ENCODE measurements at regions not wholly inside any gene's neighbourhood (a gene's known extent, or its start where the extent isn't known, plus 50 kb on each side); places are given as distances from the start of the nearest gene placed in this dataset.

DNA sequence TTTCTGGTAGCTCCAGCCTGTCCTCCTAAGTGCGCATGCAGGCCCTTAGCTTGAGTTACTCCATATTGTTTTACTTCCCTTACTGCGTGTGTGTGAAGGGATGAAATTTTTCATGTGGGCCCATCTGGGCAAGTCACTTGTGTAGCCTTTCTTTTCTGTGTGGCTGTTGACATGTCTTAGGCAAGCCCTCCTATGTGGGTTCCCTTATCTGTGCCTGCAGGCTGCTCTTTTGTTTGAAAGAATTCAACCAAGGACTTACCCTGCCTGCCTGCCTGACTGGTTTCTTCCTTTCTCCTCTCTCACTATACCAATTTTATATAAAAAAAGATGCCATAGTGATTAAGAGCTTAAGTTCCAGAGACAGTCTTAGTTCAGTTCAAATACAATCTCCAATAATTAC lies 249.3 kb downstream of the ATG4C start:
- H2AFZ ChIP-seq (ENCODE audit: insufficient read depth, low read depth, low read length, poor library complexity, severe bottlenecking) = no peak overlapping the region
- H4K20me1 ChIP-seq (ENCODE audit: insufficient read depth, low read length) = no peaks in the 10 kb centered on the region
- H3K27ac Mint-ChIP-seq = no peak overlapping the region
- no peak for DNase-seq
- H3K9me3 ChIP-seq (replicated peaks in 1 of 2; ENCODE audit: control insufficient read depth in 1 of 2, insufficient read depth in 1 of 2, low read length in 2 of 2) = peaks cover 0 to 3% of the 10 kb centered on the region in 2 donors
- TF ChIP-seq, protein P1, sequence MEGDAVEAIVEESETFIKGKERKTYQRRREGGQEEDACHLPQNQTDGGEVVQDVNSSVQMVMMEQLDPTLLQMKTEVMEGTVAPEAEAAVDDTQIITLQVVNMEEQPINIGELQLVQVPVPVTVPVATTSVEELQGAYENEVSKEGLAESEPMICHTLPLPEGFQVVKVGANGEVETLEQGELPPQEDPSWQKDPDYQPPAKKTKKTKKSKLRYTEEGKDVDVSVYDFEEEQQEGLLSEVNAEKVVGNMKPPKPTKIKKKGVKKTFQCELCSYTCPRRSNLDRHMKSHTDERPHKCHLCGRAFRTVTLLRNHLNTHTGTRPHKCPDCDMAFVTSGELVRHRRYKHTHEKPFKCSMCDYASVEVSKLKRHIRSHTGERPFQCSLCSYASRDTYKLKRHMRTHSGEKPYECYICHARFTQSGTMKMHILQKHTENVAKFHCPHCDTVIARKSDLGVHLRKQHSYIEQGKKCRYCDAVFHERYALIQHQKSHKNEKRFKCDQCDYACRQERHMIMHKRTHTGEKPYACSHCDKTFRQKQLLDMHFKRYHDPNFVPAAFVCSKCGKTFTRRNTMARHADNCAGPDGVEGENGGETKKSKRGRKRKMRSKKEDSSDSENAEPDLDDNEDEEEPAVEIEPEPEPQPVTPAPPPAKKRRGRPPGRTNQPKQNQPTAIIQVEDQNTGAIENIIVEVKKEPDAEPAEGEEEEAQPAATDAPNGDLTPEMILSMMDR (IDR thresholded peaks at IDR 0.05) = no peak
- intact Hi-C loops (cut with micrococcal nuclease) = no loop called here
- H3K9ac ChIP-seq (ENCODE audit: insufficient read depth, low read length, poor library complexity, severe bottlenecking) = no peak overlapping the region
- H3K4me2 ChIP-seq (replicated peaks; ENCODE audit: extremely low read depth, low read length, poor library complexity, severe bottlenecking) = no peak overlapping the region
- peaks cover 0 to 5% (median 0%) of the 10 kb centered on the region in 7 donors for H3K9me3 Mint-ChIP-seq
- no peaks in the 10 kb centered on the region for H3K27me3 ChIP-seq (ENCODE audit: control insufficient read depth in 2 of 2, insufficient read depth in 2 of 2, low read length in 2 of 2)
- H3K36me3 Mint-ChIP-seq = no peaks in the 10 kb centered on the region
- no peaks in the 10 kb centered on the region for H3K4me1 Mint-ChIP-seq
- H3K36me3 ChIP-seq (replicated peaks in 1 of 2; ENCODE audit: control insufficient read depth in 1 of 2, insufficient read depth in 2 of 2, low read length in 2 of 2) = no peaks in the 10 kb centered on the region
- no peak overlapping the region for H3K4me3 Mint-ChIP-seq
- H3K27me3 Mint-ChIP-seq (ENCODE audit: low read depth in 3 of 3) = peaks cover 2 to 15% (median 6%) of the 10 kb centered on the region in 3 donors
- 80% methylated on average over 1 of the region's 2 CpGs for WGBS (ENCODE audit: insufficient coverage)
- H3K4me3 ChIP-seq (replicated peaks in 1 of 3; ENCODE audit: low read depth in 2 of 3, low read length in 3 of 3) = no peak overlapping the region
- H3K4me1 ChIP-seq (ENCODE audit: control insufficient read depth in 1 of 2, insufficient read depth in 2 of 2, low read length in 2 of 2) = no peaks in the 10 kb centered on the region
- no peaks in the 10 kb centered on the region for H3K79me2 ChIP-seq (ENCODE audit: insufficient read depth, low read length)
- no peak overlapping the region for H3K27ac ChIP-seq (ENCODE audit: low read depth in 1 of 2, low read length in 2 of 2)

DNA sequence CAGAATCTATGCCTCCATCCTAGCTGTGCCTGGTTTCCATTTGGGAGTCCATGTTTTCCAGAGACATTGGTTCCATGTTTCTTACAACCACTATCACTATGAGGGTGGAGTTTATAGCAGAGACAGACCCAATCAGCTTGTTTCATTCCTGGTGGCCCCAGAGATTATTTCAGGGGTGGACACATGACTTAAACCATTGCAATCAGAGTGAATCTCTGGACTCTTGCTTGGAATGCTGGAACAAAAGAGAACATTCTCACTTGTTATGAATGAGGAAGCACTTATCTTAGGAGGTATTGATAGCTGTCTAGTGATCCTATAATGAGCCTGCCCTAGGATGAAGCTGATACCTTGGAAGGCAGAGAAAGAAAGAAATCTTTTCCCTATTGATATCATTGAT lies 250.3 kb downstream of the ATG4C start:
- Histone ChIP-seq H3K27ac (ENCODE audit: low read depth in 1 of 2, low read length in 2 of 2) (no peak overlapping the region), H3K9ac (ENCODE audit: insufficient read depth, low read length, poor library complexity, severe bottlenecking) (no peak overlapping the region), H3K9me3 (replicated peaks in 1 of 2; ENCODE audit: control insufficient read depth in 1 of 2, insufficient read depth in 1 of 2, low read length in 2 of 2) (peaks cover 0 to 3% of the 10 kb centered on the region in 2 donors), H3K4me3 (replicated peaks in 1 of 3; ENCODE audit: low read depth in 2 of 3, low read length in 3 of 3) (no peak overlapping the region), H3K4me2 (replicated peaks; ENCODE audit: extremely low read depth, low read length, poor library complexity, severe bottlenecking) (no peak overlapping the region), H3K79me2 (ENCODE audit: insufficient read depth, low read length) (no peaks in the 10 kb centered on the region), H3K36me3 (replicated peaks in 1 of 2; ENCODE audit: control insufficient read depth in 1 of 2, insufficient read depth in 2 of 2, low read length in 2 of 2) (no peaks in the 10 kb centered on the region), H3K27me3 (ENCODE audit: control insufficient read depth in 2 of 2, insufficient read depth in 2 of 2, low read length in 2 of 2) (no peaks in the 10 kb centered on the region), H2AFZ (ENCODE audit: insufficient read depth, low read depth, low read length, poor library complexity, severe bottlenecking) (no peak overlapping the region), H4K20me1 (ENCODE audit: insufficient read depth, low read length) (no peaks in the 10 kb centered on the region), H3K4me1 (ENCODE audit: control insufficient read depth in 1 of 2, insufficient read depth in 2 of 2, low read length in 2 of 2) (no peaks in the 10 kb centered on the region)
- H3K9me3 Mint-ChIP-seq = peaks cover 0 to 9% (median 1%) of the 10 kb centered on the region in 7 donors
- no peaks in the 10 kb centered on the region for H3K36me3 Mint-ChIP-seq
- TF ChIP-seq, protein P1 (IDR thresholded peaks at IDR 0.05) = no peak
- no peaks in the 10 kb centered on the region for H3K4me1 Mint-ChIP-seq
- no peak overlapping the region for H3K27ac Mint-ChIP-seq
- DNase-seq = no peak
- H3K27me3 Mint-ChIP-seq (ENCODE audit: low read depth in 3 of 3) = peaks cover 2 to 10% (median 5%) of the 10 kb centered on the region in 3 donors
- H3K4me3 Mint-ChIP-seq = no peak overlapping the region
- intact Hi-C loops (cut with micrococcal nuclease) = no loop called here

Measured in CD14-positive monocyte (primary cell).